ENCODE measurements at regions not wholly inside any gene's neighbourhood (a gene's known extent, or its start where the extent isn't known, plus 50 kb on each side); places are given as distances from the start of the nearest gene placed in this dataset.

DNA sequence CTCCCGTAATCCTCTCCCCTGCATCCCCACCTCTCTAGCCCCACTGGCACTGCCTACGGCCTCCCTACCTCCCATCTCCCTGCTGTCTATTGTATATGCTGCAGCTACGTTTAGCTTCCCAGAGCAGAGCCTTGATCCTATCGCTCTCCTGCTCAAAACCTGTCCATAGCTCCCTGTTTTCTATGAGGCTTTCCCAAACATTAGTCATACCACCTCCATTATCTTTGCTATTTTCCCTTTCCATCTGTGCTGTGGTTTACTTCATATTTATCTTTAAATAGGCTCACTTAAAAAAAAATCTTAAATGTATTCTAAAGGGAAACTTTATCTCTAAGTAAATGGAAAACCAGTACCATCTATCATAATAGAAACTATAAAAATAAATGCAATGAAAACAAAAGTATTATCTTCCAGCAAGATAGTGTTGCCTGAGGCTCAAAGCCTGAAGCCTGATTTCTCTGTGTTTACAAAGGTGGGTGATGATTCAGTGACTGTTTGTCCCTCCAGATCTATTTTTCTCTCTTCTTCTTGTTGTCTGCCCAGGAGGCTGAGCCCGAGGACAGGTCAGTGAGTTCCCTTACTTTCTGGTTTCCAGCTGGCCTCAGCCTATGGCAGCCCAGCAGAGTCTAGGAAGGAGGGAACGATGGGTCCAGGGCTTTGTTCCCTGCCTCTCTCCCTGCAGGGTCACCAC, 397.1 kb upstream of the CFAP20DC start:
- DNase-seq, result no peak

DNA sequence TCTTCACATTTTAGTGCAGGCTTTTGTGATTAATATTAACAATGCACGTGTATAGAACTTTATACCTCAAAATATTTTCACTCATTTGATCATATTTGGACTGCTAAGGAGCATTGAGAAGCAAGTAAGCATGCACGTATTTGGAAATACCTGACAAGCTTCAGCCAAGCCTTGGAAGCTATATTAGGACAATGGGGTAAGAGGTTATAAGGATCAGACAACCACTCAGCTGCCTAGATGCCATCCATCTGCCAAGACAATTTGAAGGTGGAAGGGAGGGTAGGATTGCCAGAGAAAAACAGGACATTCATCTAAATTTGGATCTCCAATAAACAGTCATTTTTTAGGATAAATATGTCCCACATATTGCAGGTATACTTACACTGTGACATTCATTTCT, 394.9 kb upstream of the CFAP20DC start:
- no peak for DNase-seq

DNA sequence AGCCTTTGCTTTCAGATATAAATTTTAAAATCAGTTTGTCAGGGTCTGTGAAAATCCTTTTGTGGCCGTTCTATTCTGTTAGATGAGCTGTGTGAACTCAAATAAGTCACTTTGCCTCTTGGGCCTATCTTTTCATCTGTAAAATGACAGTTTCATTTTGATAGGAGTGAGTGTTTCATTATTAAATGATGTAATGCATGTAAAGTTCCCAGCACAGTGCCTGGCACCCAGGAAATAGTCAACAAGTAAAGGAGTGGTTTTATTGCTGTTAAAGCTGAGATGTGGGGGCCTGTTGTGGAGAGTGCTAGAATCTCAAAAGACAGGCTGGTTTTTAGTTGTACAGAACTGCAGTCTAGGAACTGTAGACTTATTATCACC, 394.5 kb upstream of the CFAP20DC start:
- DNase-seq, result no peak

DNA sequence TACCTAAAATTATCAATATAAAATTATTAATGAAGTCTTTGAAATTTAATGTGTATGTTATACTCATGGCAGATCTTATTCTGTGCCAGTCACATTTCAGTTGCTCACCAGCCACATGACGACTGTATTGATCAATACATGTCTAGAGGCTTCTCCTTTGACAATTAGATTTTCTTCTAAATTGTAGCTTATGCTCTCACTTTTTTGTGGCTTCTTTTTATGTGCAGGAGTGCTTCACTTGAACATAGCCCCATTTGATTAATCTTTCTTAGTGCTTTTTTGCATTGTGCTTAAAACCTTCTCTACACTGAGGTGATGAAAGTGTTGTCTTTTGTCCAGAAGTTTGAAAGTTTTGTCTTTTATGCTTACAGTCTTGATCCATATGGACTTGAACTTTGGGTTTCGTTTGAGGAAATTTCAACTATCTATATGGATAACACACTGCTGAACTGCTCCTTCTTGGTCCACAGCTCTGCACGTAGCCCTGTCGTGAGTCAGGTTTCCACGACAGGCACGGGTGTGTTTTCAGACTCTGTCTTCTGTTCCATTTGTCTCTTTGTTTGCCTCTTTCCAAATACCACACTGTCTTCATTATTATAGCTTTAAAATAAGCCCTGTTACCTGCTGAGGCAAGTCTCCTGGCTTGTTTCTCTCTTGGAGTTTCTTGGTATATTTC, 393.9 kb upstream of the CFAP20DC start:
- DNase-seq, result no peak

DNA sequence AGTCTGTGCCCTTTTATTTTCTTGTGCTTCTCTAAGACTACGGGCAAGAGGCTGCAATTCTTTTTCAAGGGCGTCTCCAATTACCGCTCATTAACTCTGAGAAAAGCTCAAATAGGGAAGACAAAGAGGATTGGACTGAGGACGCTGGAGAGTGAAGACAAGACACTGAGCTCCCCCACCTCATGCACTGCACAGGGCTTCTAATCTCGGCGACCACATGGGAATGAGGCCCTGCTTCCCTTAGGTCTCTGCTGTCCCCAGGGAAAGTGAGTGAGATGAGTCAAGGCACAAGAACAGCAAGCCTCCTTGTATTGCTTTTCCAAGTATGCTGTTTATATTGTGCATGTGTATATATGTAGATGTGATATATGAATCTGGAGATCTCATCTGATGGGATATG, 392.2 kb upstream of the CFAP20DC start:
- DNase-seq, result no peak

DNA sequence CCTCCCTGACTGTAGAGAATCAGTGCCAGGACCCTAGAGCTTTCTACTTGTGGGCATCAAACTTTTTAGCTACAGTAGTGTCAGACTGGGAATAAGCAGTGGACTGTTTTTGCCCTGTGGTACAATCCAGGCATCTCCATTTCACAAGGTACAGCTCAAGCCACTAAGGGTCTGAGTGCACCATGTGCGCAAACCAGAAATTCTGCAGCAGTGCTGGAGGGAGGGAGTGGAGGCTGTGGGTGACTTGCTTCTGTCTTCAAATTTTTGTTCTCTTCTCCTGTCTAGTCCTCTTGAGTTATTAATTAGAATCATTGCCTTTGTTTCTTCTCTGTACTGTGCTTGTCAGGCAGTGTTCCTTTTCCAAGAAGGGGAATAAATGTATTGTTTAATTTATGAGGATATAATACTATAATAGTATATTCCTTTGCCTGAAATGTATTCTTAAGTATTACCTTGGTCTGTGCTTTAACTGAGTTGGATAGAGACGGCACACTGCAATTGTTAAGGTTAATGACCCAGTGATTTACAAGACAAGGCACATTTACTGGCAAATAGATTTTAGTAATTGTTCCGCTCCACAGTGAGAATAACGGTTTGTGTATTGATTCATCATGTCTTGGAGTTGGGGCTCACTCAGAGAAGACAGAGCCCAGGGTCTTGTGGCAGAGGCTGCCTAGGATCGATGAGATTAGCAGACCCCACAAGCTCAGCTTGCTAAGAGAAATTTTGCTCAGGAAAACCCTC, 390.6 kb upstream of the CFAP20DC start:
- no peak for DNase-seq

DNA sequence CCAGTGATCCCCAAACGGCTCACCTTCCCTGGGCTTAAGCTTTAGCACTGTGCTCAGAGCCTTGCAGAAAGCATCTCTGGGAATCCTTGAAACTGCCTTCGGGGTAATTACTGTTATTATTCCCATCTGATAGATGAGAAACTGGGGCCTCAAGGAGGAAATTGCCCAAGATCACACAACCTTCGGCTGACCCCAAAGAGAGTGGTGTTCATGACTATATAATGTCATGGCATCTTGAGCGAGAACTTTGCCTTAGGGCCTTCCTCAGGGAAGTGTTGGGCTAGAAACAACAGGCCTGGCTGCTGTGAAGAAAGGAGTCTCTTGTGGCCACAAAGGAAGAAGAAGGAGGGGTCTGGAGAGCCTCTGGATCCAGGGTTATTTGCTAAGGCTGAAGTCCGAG, 388.7 kb upstream of the CFAP20DC start:
- DNase-seq, result no peak

DNA sequence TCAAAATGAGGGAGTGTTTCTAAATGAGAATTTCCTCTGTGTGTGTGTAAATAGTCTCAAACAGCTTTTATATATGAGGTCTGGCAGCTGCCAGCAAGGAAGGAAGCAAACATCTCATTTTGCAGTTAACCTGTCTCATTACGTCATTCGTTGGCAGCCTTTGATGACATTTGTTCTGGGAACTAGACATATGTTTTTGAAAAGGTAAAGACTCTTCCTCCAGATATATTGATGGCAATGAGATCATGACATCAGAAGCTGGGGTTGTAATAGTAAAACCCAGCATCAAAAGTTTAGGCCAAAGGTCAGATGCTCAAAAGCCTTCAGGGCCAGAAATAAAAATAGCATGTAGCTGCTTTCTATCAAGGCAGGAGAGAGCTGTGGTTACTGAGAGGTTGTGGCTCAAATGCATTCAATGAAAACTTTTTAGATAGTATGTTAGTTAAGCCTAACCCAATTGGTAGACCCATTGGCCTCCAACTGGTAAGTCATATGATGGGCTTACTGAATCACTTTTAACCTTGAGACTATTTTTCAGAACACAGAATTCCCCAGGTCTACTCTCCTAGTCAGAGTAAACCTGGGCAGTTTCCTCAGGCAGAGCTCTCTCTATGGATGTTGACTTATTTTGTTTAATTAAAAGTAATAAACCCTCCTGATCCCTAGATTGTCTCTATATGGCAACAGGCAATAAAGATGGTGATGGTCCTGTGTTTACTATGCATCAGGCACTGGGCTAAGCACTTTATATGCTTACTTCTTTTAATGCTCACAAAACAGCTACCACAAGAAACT, 386.5 kb upstream of the CFAP20DC start:
- DNase-seq, result peak; percentile 77

DNA sequence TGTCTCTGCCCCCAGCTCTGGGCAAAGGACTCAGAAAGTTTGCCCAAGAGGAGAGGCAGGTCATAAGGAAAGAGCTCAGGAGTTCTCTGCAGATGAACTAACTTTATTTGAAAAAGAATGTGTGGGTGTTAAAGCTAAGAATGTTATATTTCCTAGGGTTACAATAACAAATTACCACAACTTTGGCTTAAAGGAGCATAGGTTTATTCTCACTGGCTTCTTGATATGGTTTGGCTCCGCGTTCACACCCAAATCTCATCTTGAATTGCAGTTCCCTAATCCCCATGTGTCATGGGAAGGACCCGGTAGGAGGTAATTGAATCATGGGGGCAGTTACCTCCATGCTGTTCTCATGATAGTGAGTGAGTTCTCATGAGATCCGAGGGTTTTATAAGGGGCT, 383.7 kb upstream of the CFAP20DC start:
- no peak for DNase-seq

DNA sequence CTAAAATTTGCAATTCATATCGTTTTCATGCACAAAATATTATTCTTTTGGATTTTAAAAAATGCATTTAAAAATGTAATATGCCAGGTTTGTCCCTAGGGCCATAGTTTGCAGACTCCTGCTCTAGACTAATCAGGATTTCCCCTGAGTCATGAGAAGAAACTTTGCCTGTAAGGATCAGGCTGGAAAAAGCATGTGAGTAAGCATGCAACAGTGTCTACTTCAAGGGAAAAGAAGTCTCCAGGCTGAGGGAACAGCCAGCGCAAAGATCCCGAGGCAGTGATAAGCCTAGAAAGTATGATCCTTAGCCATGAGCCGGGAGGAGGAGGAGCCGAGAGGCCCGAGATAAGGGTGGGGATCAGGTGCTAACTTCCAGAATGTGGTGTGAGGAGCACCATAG, 382.8 kb upstream of the CFAP20DC start:
- no peak for DNase-seq

DNA sequence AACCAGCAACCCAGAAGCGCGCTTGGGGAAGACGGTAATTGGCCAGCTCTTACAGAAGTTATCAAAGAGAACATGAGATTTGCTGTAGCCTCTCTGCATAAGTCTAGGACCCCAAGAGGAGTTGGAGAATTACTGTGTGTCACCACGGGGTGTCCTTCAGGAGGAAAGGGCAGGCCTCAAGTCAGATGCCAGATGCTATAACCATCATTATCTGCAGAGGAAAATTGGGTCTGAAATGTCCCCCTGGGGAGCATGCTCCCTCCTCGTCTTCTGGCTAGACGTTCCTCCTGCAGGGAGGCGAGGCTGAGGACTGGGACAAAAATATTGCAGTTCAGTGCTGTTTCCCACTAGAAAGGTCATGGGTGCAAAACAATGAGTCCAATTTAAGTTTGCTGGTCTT, 380.5 kb upstream of the CFAP20DC start:
- no peak for DNase-seq

DNA sequence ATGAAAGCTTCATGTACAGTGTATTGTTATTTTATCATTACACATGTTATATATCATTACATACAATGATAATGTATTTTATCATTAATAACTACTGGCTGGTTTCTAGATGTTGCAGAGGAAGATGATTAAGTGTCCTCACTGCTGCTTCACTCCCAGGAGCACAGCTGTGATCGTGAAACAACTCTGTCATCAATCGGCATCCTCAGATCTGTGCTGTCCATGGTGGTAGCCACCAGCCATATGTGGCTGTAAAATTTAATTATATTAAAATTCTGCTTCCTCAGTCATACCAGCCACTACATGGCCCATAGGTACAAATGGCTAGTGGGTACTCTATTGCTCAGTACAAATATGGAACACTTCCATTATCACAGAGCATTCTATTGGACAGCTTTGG, 379.4 kb upstream of the CFAP20DC start:
- DNase-seq, result no peak

DNA sequence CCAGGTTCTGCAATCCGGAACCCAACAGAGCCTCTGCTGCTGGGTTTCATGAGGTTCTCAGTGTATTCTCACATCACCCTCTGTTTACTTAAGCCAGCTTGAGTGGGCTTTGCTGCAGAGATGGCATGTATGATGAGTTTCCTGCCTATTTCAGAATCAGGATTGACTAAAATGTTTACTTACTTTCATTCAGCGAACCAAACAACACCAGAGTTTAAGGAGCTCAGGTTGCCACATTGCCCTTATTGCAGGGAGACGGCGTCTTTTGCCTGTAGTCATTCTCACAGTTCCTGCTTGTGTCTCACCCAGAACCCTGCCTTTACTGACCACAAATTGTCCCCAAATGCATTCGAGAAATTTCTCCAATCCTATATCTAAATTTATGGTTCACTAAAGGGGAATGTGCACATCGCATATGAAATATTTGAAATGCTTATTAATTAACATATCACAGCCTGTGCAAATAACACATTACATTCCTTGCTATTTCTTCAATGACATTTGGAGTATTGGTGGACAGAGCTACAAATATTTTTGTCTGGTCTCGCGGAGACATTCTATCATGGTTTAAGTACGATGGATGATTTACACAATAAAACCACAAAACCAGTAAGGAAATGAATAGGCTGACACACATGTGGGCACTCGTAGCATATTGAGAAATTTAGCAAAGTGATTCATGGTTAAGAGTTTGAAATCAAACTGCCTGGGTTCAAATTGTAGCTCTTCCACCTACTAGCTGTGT, 377.2 kb upstream of the CFAP20DC start:
- DNase-seq, result no peak

DNA sequence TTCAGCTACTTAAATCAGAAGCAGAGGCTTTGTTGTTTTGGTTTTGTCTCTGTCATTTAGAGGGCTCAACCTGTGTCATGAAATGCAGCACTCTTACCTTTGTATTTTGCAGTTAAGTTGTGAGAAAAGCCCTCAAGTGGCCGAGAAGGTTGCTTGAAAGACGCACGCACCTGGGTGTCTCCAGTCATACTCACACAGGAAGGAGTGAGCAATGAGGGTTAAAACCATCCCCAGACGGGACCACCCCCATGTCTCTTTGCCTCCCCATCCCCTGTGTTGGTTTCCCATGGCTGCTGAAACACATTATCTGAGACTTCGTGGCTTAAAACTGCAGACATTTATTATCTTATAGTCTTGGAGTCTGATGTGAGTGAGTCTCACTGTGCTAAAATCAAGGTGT, 376.1 kb upstream of the CFAP20DC start:
- no peak for DNase-seq

DNA sequence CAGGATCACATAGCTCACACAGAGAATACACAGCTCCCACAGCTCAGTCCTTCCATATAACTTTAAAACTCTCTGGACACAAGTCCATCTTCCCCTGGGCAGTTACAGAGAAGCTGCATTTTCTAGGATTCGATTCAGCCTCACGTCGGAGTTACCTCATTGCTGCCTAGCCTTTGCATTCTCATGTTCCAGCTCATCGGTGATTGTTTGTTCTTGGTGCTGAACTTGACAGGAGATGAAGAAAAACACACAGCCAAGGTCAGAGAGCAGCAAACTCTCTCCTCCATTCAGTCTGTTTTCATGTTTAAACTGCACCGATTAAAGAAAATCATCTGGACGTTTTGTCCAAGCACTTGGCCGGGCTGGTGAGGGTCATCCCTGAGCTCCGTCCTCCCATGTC, 375.5 kb upstream of the CFAP20DC start:
- DNase-seq, result peak; percentile 52

DNA sequence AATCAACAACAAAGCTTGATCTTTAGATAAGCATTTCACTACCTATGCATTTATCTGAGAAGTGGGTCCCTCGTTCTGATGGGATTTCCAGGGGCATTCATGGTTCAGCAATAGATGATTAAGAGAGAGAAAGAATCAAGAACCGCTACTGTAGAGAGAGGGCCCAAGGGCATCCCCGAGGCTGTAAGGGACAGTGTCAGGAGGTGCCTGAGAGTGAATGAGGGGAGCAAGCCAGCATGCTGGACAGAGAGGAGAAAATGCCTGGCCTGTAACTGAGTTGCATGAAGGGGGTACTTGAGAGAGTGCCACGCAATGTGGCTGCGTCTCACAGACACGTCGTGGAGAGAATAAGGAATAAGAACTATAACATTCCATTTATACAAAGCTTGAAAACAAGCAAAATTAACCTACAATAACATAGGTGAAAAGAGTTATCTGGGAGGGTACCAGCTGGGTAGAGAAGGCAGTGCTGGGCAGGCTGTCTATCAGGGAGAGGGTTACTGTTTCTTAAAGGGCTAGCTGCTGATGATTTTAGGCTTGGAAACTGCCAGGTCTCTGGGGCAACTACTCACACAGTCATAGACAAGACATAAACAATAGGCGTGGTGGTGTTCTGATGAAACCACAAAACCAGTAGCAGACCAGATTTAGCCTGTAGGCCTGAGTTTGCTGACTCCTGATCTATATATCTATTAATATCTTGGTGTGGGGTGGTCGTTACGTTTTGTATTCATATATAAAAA, 374.6 kb upstream of the CFAP20DC start:
- no peak for DNase-seq

DNA sequence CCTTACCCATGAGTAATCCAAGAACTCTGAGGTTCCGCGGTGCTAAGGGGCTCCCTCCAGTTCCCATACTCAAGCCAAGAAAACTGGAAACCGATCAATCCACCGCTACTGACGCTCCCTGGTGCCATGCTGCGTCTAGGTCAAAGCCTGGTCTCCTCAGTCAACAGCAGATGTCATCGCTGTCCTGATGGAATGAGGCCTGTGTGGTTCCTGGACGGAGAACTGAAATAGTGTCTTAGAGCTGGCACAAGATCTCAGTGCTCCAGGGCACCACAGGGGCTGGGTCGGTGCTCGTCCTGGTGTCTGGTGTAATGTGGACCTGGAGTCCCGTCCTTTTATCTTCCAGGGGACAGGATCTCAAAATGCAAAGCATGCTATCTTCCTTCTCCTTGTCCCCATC, 373.9 kb upstream of the CFAP20DC start:
- no peak for DNase-seq

DNA sequence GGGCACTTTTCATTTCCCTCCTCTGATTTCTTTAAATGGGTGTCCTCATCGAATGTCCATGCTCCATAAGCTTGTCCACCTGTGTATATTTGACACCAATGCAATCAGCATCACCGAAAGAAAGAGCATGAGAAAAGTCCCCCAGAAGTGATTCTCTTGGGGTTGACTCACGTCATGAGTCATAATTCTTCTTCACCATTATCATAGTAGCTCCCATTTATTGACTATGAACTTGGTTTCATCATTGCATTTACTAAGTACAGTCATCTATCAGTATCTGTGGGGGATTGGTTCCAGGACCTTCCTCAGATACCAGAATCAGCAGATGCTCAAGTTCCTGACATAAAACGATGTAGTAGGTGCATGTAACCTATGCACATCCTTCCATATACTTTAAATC, 372.5 kb upstream of the CFAP20DC start:
- no peak for DNase-seq

DNA sequence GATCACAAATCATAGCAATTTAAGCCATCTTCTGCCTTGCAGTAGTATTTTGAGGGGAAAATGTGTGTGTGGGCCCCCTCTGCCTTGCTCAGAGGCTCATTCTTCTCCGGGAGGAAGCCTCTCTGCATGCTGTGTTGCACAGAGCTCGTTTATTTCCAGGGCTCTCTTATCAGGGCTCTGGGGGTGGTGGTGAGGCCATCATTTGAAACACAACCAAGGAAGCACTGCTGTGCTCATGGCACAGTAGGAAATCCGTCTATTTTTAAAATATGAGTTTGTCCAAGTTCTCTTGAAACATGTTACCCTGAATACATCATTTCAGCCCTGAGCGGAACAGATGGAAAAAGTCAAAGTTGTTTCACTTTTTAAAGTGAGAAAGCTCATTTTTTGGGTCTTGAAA, 369.0 kb upstream of the CFAP20DC start:
- DNase-seq, result no peak

DNA sequence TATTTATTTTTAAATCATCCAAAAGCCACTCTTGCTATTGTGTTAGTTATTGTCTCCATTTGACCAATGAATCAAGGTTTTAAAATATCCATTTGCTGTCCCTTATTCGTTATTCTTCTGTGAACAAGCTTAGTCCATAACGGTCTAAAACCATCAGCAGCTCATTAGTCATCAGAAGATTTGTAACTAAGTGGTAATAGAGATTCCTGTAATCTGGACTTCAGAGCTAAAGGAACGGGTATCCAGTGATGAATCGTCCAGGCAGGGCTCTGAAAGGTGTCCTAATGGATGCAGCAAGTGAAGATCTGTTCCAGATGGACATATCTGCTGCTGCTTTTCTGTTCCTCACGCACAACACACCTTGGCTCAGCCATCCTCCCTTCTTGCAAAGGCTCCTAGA, 362.7 kb upstream of the CFAP20DC start:
- no peak for DNase-seq

DNA sequence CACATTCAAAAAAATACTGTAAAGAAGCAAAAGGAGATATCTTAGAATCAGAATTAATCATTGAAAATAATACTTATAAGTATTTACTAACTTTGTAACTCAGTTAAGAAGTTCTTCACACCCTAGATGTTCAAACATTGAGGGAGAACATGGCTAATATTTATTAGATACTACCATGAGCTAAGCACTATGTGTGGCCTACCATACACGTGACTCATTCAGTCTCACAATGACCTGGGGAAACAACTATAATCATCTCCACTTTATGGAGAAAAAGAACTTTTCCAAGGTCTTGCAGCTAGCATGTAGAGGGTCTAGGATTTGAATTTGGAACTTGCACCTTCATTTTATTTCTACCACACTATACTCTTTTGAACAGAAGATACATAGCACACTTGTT, 361.9 kb upstream of the CFAP20DC start:
- no peak for DNase-seq

Data from tongue (tissue), 1 donor.